HepG2 (cell line): ENCODE measurements at regions not wholly inside any gene's neighbourhood (a gene's known extent, or its start where the extent isn't known, plus 50 kb on each side); places are given as distances from the start of the nearest gene placed in this dataset.

Source experiments
- EZH2 ChIP-seq: conservative IDR thresholded peaks from 2 replicates; pipeline ENCODE4 v1.6.1; 2012; ENCODE audit warnings: mild to moderate bottlenecking, low read depth, low read length, moderate library complexity
- KDM4B ChIP-seq: sonication (generic); formaldehyde crosslinking; IDR thresholded peaks from 2 replicates; pipeline ENCODE4 v1.4.0; 2020; ENCODE audit warnings: missing genetic modification reagents
- ZBTB33 ChIP-seq: sonication (generic); formaldehyde crosslinking; IDR thresholded peaks from 2 replicates; pipeline ENCODE4 v1.4.0; 2020; ENCODE audit warnings: missing genetic modification reagents
- ZNF264 ChIP-seq: sonication (generic); formaldehyde crosslinking; IDR thresholded peaks from 2 replicates; pipeline ENCODE4 v1.4.0; 2020; ENCODE audit warnings: missing genetic modification reagents

- TF ChIP-seq ZNF264 (no peak), KDM4B (CRISPR knock-in tag) (no peak), EZH2 (no peak), ZBTB33 (CRISPR knock-in tag) (no peak)
Observed at GRCh38 chr10:88026031-88026430, 162.6 kb downstream of the PTEN start.
